HepG2 (cell line): ENCODE measurements at regions not wholly inside any gene's neighbourhood (a gene's known extent, or its start where the extent isn't known, plus 50 kb on each side); places are given as distances from the start of the nearest gene placed in this dataset.
"Not testable (repeated sequence)": the region's sequence is repeated elsewhere in the genome, so short reads cannot be mapped to it uniquely, and the experiment has no call there.

Experiments
- ATAC-seq: fragments of 200-7000 bp; cut with Tn5 transposase; 3 replicates; pipeline ENCODE4 v1.9.1; 2020; ENCODE audit warnings: mild to moderate bottlenecking, moderate library complexity
- BruUV-seq: library from RNA; stranded (reverse); fragments of 400-500 nt; replicated peaks from 2 replicates; lab custom pipeline; 2021; lab: Mats Ljungman, UMichigan
- CTCF ChIA-PET: fragments of 300-600 bp; formaldehyde crosslinking; extraction: SDS; loops from one replicate; lab custom pipeline; 2021; ENCODE audit warnings: low total read pairs, inconsistent platforms, low intra/inter-chr PET ratio; lab: Yijun Ruan, JAX
- POLR2A ChIA-PET: fragments of 350-600 bp; sonication (Branson Sonifier 250); formaldehyde crosslinking; loops from one replicate; lab custom pipeline; 2020; ENCODE audit warnings: antibody characterized with exemption, inconsistent platforms; lab: Yijun Ruan, JAX
- DNase-seq: peaks from one replicate; pipeline ENCODE4 v3.0.0-alpha.2; 2015; ENCODE audit warnings: low spot score
- FAIRE-seq: peaks from 3 replicates; lab custom pipeline; 2011; peaks lifted over from hg19 to GRCh38; lab: Jason Lieb, UNC
- H2AFZ ChIP-seq: one replicate; pipeline ENCODE4 v1.6.1; 2011; ENCODE audit warnings: low read length, inconsistent platforms
- H3K27ac ChIP-seq: fragments of 300-600 bp; 3 replicates; pipeline ENCODE4 v1.8.0; 2011; ENCODE audit warnings: mixed run types, mild to moderate bottlenecking, mixed read lengths, low read length, inconsistent platforms; ENCODE audit not compliant: insufficient read depth; ENCODE audit errors: extremely low read length
- H3K27me3 ChIP-seq, 2 experiments: fragments of 200-600 bp in 1 of 2; 2 replicates in 1 of 2; 3 replicates in 1 of 2; pipeline versions ENCODE4 v1.6.0 to v1.8.0; 2011; ENCODE audit warnings: low read length in 2 of 2, mild to moderate bottlenecking in 2 of 2, moderate library complexity in 2 of 2, inconsistent platforms in 1 of 2; ENCODE audit not compliant: insufficient read depth in 2 of 2, control insufficient read depth in 1 of 2
- H3K36me3 ChIP-seq, 2 experiments: fragments of 200-600 bp in 1 of 2; replicated peaks in 1 of 2; 2 replicates in 1 of 2; 3 replicates in 1 of 2; pipeline versions ENCODE4 v1.5.1 to v1.8.0; 2011; ENCODE audit warnings: low read length in 2 of 2, inconsistent platforms in 1 of 2; ENCODE audit not compliant: insufficient read depth in 2 of 2, control insufficient read depth in 1 of 2
- H3K4me1 ChIP-seq: 2 replicates; pipeline ENCODE4 v1.5.1; 2012; ENCODE audit warnings: low read length, inconsistent platforms; ENCODE audit not compliant: insufficient read depth
- H3K4me2 ChIP-seq: 2 replicates; pipeline ENCODE4 v1.6.0; 2011; ENCODE audit warnings: low read depth, low read length, inconsistent platforms
- H3K4me3 ChIP-seq, 3 experiments: fragments of 200-600 bp in 1 of 3; sonication (generic), shearing (Covaris generic) in 1 of 3; replicated peaks in 1 of 3; 2 replicates each; pipeline ENCODE4 v1.5.1; 2011 to 2016; ENCODE audit warnings: low read length in 3 of 3, inconsistent platforms in 2 of 3, low read depth in 2 of 3, mild to moderate bottlenecking in 2 of 3, control low read depth in 1 of 3, mixed read lengths in 1 of 3; ENCODE audit not compliant: insufficient read depth in 1 of 3
- H3K79me2 ChIP-seq: one replicate; pipeline ENCODE4 v1.6.1; 2011; ENCODE audit warnings: low read length, inconsistent platforms; ENCODE audit not compliant: insufficient read depth
- H3K9ac ChIP-seq: 2 replicates; pipeline ENCODE4 v1.6.0; 2011; ENCODE audit warnings: mild to moderate bottlenecking, low read depth, low read length, inconsistent platforms; ENCODE audit not compliant: insufficient read depth
- H3K9me3 ChIP-seq: 2 replicates; pipeline ENCODE4 v1.5.1; 2012; ENCODE audit warnings: mild to moderate bottlenecking, low read length
- H4K20me1 ChIP-seq: 2 replicates; pipeline ENCODE4 v1.6.0; 2011; ENCODE audit warnings: inconsistent platforms, mild to moderate bottlenecking, low read length, moderate library complexity; ENCODE audit not compliant: insufficient read depth
- MED1 ChIP-seq: sonication (generic); formaldehyde crosslinking; IDR thresholded peaks from 2 replicates; pipeline ENCODE4 v1.4.0; 2020; ENCODE audit warnings: missing genetic modification reagents
- ZFP37 ChIP-seq: sonication (generic); formaldehyde crosslinking; IDR thresholded peaks from 2 replicates; pipeline ENCODE4 v1.4.0; 2020; ENCODE audit warnings: missing genetic modification reagents, borderline replicate concordance
- WGBS: methylation state at CpG from one replicate; pipeline ENCODE4 v1.1.6; 2017; ENCODE audit warnings: low lambda C conversion rate; 5-methylcytosine and 5-hydroxymethylcytosine counted together
- in situ Hi-C: cut with HindIII; loops from 2 replicates; pipeline ENCODE4 v1.10.0; 2017; ENCODE audit warnings: low pct_unique_long_range_greater_than_20kb; ENCODE audit not compliant: extremely low pct_ligation_motif_present
- intact Hi-C: fragments of 100-400 bp; cut with micrococcal nuclease; formaldehyde crosslinking; loops from one replicate; pipeline ENCODE4 v1.10.0; 2022; ENCODE audit not compliant: unreplicated experiment
- TF ChIP-seq, protein P1 (sequence below): sonication (generic); formaldehyde crosslinking; IDR thresholded peaks from 2 replicates; pipeline ENCODE4 v1.4.0; 2020; ENCODE audit warnings: missing genetic modification reagents, borderline replicate concordance
- TF ChIP-seq, protein P2 (sequence below): sonication (generic); formaldehyde crosslinking; IDR thresholded peaks from 2 replicates; pipeline ENCODE4 v1.8.0; 2022; ENCODE audit warnings: missing genetic modification reagents, mild to moderate bottlenecking, moderate library complexity, borderline replicate concordance

DNA sequence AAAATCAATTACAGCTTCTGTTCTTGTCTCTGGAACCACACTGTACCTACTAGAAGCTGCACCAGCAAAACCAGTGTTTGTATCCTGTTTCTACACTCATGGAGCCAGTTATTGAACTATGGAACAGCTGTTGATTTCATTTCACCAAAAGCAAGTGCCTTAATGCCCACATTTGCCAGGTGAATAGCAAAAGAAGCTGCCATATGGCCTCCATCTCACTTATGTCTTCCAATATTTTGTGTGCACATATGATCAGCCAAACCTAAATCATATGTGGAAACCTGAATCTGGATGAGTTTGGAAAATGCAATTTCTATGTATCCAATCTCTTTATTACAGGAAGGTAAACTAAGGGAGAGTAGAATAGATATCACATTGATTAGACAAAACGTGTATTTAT is 415.8 kb upstream of the GRID2 start:
- DNase-seq (no peak), ATAC-seq (no peak), FAIRE-seq (no peak)
- Histone ChIP-seq H3K36me3 (no peaks in the 10 kb centered on the region), H3K27me3 (no peaks in the 10 kb centered on the region), H3K4me1 (no peaks in the 10 kb centered on the region), H3K9me3 (peaks cover 18% of the 10 kb centered on the region), H4K20me1 (no peaks in the 10 kb centered on the region), H3K4me2 (no peak overlapping the region), H3K9ac (no peak overlapping the region)
- BruUV-seq, result no TSS peak
- intact Hi-C loops, result no loop called here
- WGBS, result 0% methylated on average over 1 of the region's 1 CpG
- TF ChIP-seq, protein P1, sequence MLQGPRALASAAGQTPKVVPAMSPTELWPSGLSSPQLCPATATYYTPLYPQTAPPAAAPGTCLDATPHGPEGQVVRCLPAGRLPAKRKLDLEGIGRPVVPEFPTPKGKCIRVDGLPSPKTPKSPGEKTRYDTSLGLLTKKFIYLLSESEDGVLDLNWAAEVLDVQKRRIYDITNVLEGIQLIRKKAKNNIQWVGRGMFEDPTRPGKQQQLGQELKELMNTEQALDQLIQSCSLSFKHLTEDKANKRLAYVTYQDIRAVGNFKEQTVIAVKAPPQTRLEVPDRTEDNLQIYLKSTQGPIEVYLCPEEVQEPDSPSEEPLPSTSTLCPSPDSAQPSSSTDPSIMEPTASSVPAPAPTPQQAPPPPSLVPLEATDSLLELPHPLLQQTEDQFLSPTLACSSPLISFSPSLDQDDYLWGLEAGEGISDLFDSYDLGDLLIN (CRISPR knock-in tag), result no peak
- TF ChIP-seq MED1 (CRISPR knock-in tag), result no peak
- TF ChIP-seq, protein P2, sequence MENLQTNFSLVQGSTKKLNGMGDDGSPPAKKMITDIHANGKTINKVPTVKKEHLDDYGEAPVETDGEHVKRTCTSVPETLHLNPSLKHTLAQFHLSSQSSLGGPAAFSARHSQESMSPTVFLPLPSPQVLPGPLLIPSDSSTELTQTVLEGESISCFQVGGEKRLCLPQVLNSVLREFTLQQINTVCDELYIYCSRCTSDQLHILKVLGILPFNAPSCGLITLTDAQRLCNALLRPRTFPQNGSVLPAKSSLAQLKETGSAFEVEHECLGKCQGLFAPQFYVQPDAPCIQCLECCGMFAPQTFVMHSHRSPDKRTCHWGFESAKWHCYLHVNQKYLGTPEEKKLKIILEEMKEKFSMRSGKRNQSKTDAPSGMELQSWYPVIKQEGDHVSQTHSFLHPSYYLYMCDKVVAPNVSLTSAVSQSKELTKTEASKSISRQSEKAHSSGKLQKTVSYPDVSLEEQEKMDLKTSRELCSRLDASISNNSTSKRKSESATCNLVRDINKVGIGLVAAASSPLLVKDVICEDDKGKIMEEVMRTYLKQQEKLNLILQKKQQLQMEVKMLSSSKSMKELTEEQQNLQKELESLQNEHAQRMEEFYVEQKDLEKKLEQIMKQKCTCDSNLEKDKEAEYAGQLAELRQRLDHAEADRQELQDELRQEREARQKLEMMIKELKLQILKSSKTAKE, result no peak
- TF ChIP-seq ZFP37 (CRISPR knock-in tag), result no peak
- TF ChIP-seq, all 625 proteins: peak for 0
- no peak overlapping the region for H3K27ac ChIP-seq
- ChIA-PET POLR2A (no interaction called here), CTCF (no interaction called here)
- no peaks in the 10 kb centered on the region for H3K79me2 ChIP-seq
- H3K4me3 ChIP-seq, result no peak overlapping the region
- H2AFZ ChIP-seq, result no peak overlapping the region
- in situ Hi-C loops, result no loop called here

GRCh38 chr4:91891217-91891616 is 412.5 kb upstream of the GRID2 start:
- H3K4me1 ChIP-seq, in situ Hi-C loops, ATAC-seq, H3K79me2 ChIP-seq, H3K9ac ChIP-seq, H2AFZ ChIP-seq, FAIRE-seq, BruUV-seq, H3K27ac ChIP-seq, intact Hi-C loops, H3K4me2 ChIP-seq, POLR2A ChIA-PET, H3K36me3 ChIP-seq, H3K4me3 ChIP-seq, DNase-seq, H3K27me3 ChIP-seq, H4K20me1 ChIP-seq, CTCF ChIA-PET: not testable (repeated sequence)
- 46% methylated on average over 4 of the region's 5 CpGs for WGBS
- H3K9me3 ChIP-seq, result peaks cover 20% of the 10 kb centered on the region
